ENCODE measurements at regions not wholly inside any gene's neighbourhood (a gene's known extent, or its start where the extent isn't known, plus 50 kb on each side); places are given as distances from the start of the nearest gene placed in this dataset.

DNA sequence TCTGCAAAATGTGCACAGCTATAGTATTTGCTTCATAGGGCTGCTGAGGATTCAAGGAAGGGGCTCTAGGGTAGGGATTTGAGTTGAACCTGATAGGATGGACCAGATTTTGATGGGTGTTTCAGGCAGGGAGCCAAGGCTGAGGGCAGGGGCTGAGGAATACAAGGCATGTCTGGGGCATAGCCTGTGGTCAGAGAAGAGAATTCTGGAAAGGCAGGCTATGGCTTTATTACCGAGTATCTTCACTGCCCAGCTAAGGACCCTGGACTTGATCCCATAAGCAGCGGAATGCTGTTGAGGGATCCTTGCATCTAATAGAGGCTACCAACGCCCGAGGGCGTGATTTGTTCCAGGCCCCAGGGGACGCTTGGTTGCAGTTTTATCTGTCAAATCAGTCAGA lies 193.0 kb upstream of the TLE3 start:
- DNase-seq (no peak), ATAC-seq (ENCODE audit: low read depth) (no peak)
- no peak overlapping the region for H3K4ac ChIP-seq (ENCODE audit: low read depth, low read length)
- H3K79me1 ChIP-seq (ENCODE audit: low read depth in 1 of 2, low read length in 2 of 2): no peaks in the 10 kb centered on the region
- no peak overlapping the region for H2AK5ac ChIP-seq (ENCODE audit: low read depth, low read length)
- no peaks in the 10 kb centered on the region for H3K36me3 ChIP-seq (ENCODE audit: control insufficient read depth, insufficient read depth, low read length)
- H4K8ac ChIP-seq (ENCODE audit: low read depth in 2 of 2, low read length in 2 of 2): no peak overlapping the region
- TF ChIP-seq, protein P1, sequence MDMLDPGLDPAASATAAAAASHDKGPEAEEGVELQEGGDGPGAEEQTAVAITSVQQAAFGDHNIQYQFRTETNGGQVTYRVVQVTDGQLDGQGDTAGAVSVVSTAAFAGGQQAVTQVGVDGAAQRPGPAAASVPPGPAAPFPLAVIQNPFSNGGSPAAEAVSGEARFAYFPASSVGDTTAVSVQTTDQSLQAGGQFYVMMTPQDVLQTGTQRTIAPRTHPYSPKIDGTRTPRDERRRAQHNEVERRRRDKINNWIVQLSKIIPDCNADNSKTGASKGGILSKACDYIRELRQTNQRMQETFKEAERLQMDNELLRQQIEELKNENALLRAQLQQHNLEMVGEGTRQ (IDR thresholded peaks at IDR 0.05; ENCODE audit: low read depth, low read length): no peak
- TF ChIP-seq CHD1 (IDR thresholded peaks at IDR 0.05; ENCODE audit: low read depth, low read length) (no peak), RAD21 (IDR thresholded peaks at IDR 0.05; ENCODE audit: low read length) (no peak), CTCF (conservative IDR thresholded peaks at IDR 0.05; ENCODE audit: low read depth, low read length) (no peak), SMC3 (IDR thresholded peaks at IDR 0.05; ENCODE audit: low read depth, low read length) (no peak), FOS (IDR thresholded peaks at IDR 0.05; ENCODE audit: low read depth, low read length) (no peak), MAZ (IDR thresholded peaks at IDR 0.05; ENCODE audit: borderline replicate concordance, low read depth, low read length) (no peak), MAFK (IDR thresholded peaks at IDR 0.05; ENCODE audit: low read depth, low read length) (no peak), POLR2A (IDR thresholded peaks at IDR 0.05; ENCODE audit: low read depth, low read length) (no peak), RCOR1 (IDR thresholded peaks at IDR 0.05; ENCODE audit: insufficient replicate concordance, low read length) (no peak), NFE2L2 (IDR thresholded peaks at IDR 0.05; ENCODE audit: low read depth, low read length) (no peak), ELK1 (IDR thresholded peaks at IDR 0.05; ENCODE audit: borderline replicate concordance, low read depth, low read length) (no peak), MXI1 (IDR thresholded peaks at IDR 0.05; ENCODE audit: borderline replicate concordance, low read depth, low read length) (no peak), CEBPB (IDR thresholded peaks at IDR 0.05; ENCODE audit: low read depth, low read length) (no peak), RFX5 (IDR thresholded peaks at IDR 0.05; ENCODE audit: low read depth, low read length) (no peak), BHLHE40 (IDR thresholded peaks at IDR 0.05; ENCODE audit: low read depth, low read length) (no peak)
- no peak overlapping the region for H3K4me3 ChIP-seq (ENCODE audit: insufficient read depth, low read depth, low read length)
- in situ Hi-C loops (cut with MboI; ENCODE audit: low sequenced_read_pairs) (no loop called here), intact Hi-C loops (cut with micrococcal nuclease) (no loop called here), dilution Hi-C loops (cut with HindIII; ENCODE audit: low sequenced_read_pairs, unreplicated experiment) (no loop called here)
- H4K20me1 ChIP-seq (ENCODE audit: insufficient read depth, low read length): no peaks in the 10 kb centered on the region
- peaks cover 34% of the 10 kb centered on the region for H3K27me3 ChIP-seq (ENCODE audit: control insufficient read depth, insufficient read depth, low read length)
- no peak overlapping the region for H2AK9ac ChIP-seq (replicated peaks; ENCODE audit: low read depth, low read length, poor library complexity)
- H3K4me1 ChIP-seq (ENCODE audit: control insufficient read depth, insufficient read depth, low read length): no peaks in the 10 kb centered on the region
- H3K27ac ChIP-seq (ENCODE audit: insufficient read depth, low read length): no peak overlapping the region
- ChIA-PET CTCF (no interaction called here), POLR2A (ENCODE audit: unreplicated experiment) (no interaction called here)
- H3K9me3 ChIP-seq (ENCODE audit: control insufficient read depth, insufficient read depth, low read length): no peaks in the 10 kb centered on the region
- no peak overlapping the region for H3K23ac ChIP-seq (ENCODE audit: low read depth, low read length)
- 0 out of 2 replicates have a peak, but pooled peaks cover 4% of the 10 kb centered on the region for H3K9me1 ChIP-seq (ENCODE audit: insufficient read depth, low read length)
- no peak overlapping the region for H3K9ac ChIP-seq (ENCODE audit: low read depth, low read length)
- H4K5ac ChIP-seq (ENCODE audit: low read depth, low read length): no peak overlapping the region
- H2BK20ac ChIP-seq (ENCODE audit: low read depth, low read length): no peak overlapping the region
- H3K18ac ChIP-seq (ENCODE audit: low read depth, low read length): no peak overlapping the region
- H2BK5ac ChIP-seq (ENCODE audit: low read depth, low read length, poor library complexity, severe bottlenecking): no peak overlapping the region
- 95% methylated on average over 5 of the region's 6 CpGs; no CpG with 5 or more reads in 1 of the 2 experiments for WGBS, 2 experiments (ENCODE audit: extremely low coverage in 2 of 2, insufficient read length in 1 of 2)
- H3K14ac ChIP-seq (replicated peaks; ENCODE audit: low read depth, low read length): no peak overlapping the region
- H3K4me2 ChIP-seq (ENCODE audit: low read depth, low read length): no peak overlapping the region
- H2BK15ac ChIP-seq (ENCODE audit: low read depth, low read length): no peak overlapping the region
- H2BK120ac ChIP-seq (ENCODE audit: low read depth, low read length): no peak overlapping the region
- no peak overlapping the region for H3K56ac ChIP-seq (ENCODE audit: extremely low read depth, insufficient read depth, low read length)
- no peak overlapping the region for H4K91ac ChIP-seq (ENCODE audit: insufficient read depth, low read depth, low read length)
- H2AFZ ChIP-seq (replicated peaks; ENCODE audit: low read length, poor library complexity): no peak overlapping the region
- no TSS peak for BruUV-seq (replicated peaks)
